ENCODE measurements at regions not wholly inside any gene's neighbourhood (a gene's known extent, or its start where the extent isn't known, plus 50 kb on each side); places are given as distances from the start of the nearest gene placed in this dataset.
"Not testable (repeated sequence)": the region's sequence is repeated elsewhere in the genome, so short reads cannot be mapped to it uniquely, and the experiment has no call there.

GRCh38 chr19:28553005-28553404 is 659.9 kb downstream of the UQCRFS1 start:
- no peak for DNase-seq

GRCh38 chr19:28549680-28550277 is 663.2 kb downstream of the UQCRFS1 start:
- no peak for DNase-seq

- no peak for DNase-seq
These were observed 666.7 kb downstream of the UQCRFS1 start for GRCh38 chr19:28546148-28546685.

GRCh38 chr19:28545397-28545796 is 667.6 kb downstream of the UQCRFS1 start:
- DNase-seq = not testable (repeated sequence)

GRCh38 chr19:28544451-28545261 is 668.3 kb downstream of the UQCRFS1 start:
- DNase-seq = no peak

- DNase-seq = no peak
These were observed 669.6 kb downstream of the UQCRFS1 start for GRCh38 chr19:28543244-28543776.

GRCh38 chr19:28542394-28543243 is 670.3 kb downstream of the UQCRFS1 start:
- DNase-seq = no peak

- DNase-seq = no peak
These were observed 671.2 kb downstream of the UQCRFS1 start for GRCh38 chr19:28541602-28542393.

- no peak for DNase-seq
These were observed 671.9 kb downstream of the UQCRFS1 start for GRCh38 chr19:28541029-28541428.

GRCh38 chr19:28540385-28540784 is 672.6 kb downstream of the UQCRFS1 start:
- DNase-seq = not testable (repeated sequence)

- no peak for DNase-seq
These were observed 673.2 kb downstream of the UQCRFS1 start for GRCh38 chr19:28539759-28540158.

GRCh38 chr19:28538579-28538978 is 674.4 kb downstream of the UQCRFS1 start:
- DNase-seq = not testable (repeated sequence)

- DNase-seq = no peak
These were observed 675.1 kb downstream of the UQCRFS1 start for GRCh38 chr19:28537896-28538295.

GRCh38 chr19:28537079-28537478 is 675.9 kb downstream of the UQCRFS1 start:
- no peak for DNase-seq

- DNase-seq = no peak
These were observed 677.6 kb downstream of the UQCRFS1 start for GRCh38 chr19:28535352-28535775.

- DNase-seq = no peak
These were observed 678.1 kb downstream of the UQCRFS1 start for GRCh38 chr19:28534766-28535351.

GRCh38 chr19:28532765-28533341 is 680.1 kb downstream of the UQCRFS1 start:
- DNase-seq = no peak

GRCh38 chr19:28531979-28532378 is 681.0 kb downstream of the UQCRFS1 start:
- DNase-seq = no peak

GRCh38 chr19:28530406-28531035 is 682.4 kb downstream of the UQCRFS1 start:
- DNase-seq = no peak

- no peak for DNase-seq
These were observed 686.9 kb downstream of the UQCRFS1 start for GRCh38 chr19:28526038-28526437.

- no peak for DNase-seq
These were observed 689.3 kb downstream of the UQCRFS1 start for GRCh38 chr19:28523619-28524018.

Data from SHP77 (cell line).